Memory B cell (primary cell): ENCODE measurements at regions not wholly inside any gene's neighbourhood (a gene's known extent, or its start where the extent isn't known, plus 50 kb on each side); places are given as distances from the start of the nearest gene placed in this dataset.

Experiments used
- ATAC-seq: fragments of 150-1000 bp; cut with Tn5 transposase; 2 replicates; pipeline ENCODE4 v1.10.0; 2021; ENCODE audit warnings: low read depth, mild to moderate bottlenecking, moderate library complexity
- DNase-seq, 2 donors: peaks; one replicate each; pipeline ENCODE4 v3.0.0; 2022; ENCODE audit warnings: low spot score in 2 of 2
- H3K27ac Mint-ChIP-seq: one replicate; pipeline ENCODE4 v1.8.0; 2022; ENCODE audit warnings: mild to moderate bottlenecking, moderate library complexity, mixed read lengths
- H3K27me3 Mint-ChIP-seq: one replicate; pipeline ENCODE4 v1.8.0; 2022; ENCODE audit warnings: mixed read lengths
- H3K36me3 Mint-ChIP-seq: one replicate; pipeline ENCODE4 v1.8.0; 2022; ENCODE audit warnings: mild to moderate bottlenecking, mixed read lengths
- H3K4me1 Mint-ChIP-seq: one replicate; pipeline ENCODE4 v1.8.0; 2022; ENCODE audit warnings: mixed read lengths
- H3K4me3 Mint-ChIP-seq: one replicate; pipeline ENCODE4 v1.8.0; 2022; ENCODE audit warnings: mild to moderate bottlenecking, moderate library complexity, mixed read lengths
- H3K9me3 Mint-ChIP-seq: one replicate; pipeline ENCODE4 v1.8.0; 2022; ENCODE audit warnings: mixed read lengths

DNA sequence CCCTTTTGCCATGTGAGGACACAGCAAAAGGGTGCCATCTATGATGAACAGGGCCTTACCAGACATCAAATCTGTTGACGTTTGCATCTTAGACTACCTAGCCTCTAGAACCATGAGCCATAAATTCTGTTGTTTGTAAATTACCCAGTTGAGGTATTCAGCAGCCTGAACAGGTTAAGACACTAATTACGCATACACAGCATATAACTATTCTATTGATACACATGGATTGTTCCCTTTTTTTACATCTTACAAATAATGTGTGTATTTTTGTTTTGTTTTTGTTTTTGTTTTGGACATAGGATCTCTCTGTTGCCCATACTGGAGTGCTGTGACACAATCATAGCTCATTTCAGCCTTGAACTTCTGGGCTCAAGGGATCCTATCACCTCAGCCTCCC lies 255.5 kb downstream of the OPA1 start:
- no peak overlapping the region for H3K4me3 Mint-ChIP-seq
- DNase-seq (no peak), ATAC-seq (no peak)
- peaks cover 3% of the 10 kb centered on the region for H3K4me1 Mint-ChIP-seq
- no peaks in the 10 kb centered on the region for H3K9me3 Mint-ChIP-seq
- no peaks in the 10 kb centered on the region for H3K27me3 Mint-ChIP-seq
- no peak overlapping the region for H3K27ac Mint-ChIP-seq
- H3K36me3 Mint-ChIP-seq = no peaks in the 10 kb centered on the region

DNA sequence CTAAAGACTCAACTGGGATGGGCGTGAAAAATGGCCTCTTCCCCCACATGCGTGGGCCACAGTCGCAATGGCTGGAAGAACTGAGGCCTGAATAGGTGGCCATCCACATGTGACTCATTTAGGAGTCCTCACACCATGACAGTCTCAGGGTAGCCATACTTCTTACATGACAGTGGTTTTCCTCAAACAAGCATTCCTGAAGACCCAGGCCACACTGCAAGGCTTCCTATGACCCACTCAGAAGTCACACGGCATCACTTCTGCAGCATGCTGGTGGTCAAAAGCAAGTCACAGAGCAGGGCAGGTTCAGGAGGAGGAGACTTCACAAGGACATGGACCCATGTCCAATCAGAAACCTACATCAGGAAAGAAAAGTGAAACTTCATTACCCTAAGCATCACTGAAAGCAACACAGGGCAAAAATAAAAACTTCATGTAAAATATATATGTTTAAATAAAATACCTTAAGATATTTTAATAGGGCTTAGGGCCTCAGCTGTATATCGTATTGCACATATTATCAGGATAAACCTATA lies 257.1 kb downstream of the OPA1 start:
- Mint-ChIP-seq H3K27ac (no peak overlapping the region), H3K4me3 (no peak overlapping the region), H3K9me3 (no peaks in the 10 kb centered on the region), H3K4me1 (peaks cover 4% of the 10 kb centered on the region), H3K27me3 (no peaks in the 10 kb centered on the region), H3K36me3 (no peaks in the 10 kb centered on the region)
- ATAC-seq (no peak), DNase-seq (no peak)

DNA sequence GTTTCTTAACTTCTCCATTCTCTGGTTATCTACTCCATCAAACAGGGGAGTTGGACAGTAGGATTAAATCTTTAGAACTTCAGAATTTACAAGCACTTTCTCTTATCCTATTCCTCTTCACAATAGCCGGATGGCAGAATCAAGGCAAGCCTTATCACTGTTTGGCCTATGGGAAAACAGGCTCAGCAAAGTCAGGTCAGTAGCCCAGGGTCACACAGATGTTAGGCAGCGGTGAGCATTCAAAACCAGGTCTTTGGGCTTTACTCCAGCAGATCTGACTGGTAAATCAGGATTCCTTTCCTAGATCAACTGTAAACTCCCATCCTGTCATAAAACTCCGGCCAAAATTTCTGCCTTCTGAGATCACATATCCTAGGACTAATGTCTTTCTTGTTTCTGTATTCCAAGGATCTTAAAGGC lies 258.4 kb downstream of the OPA1 start:
- no peak for ATAC-seq
- no peaks in the 10 kb centered on the region for H3K36me3 Mint-ChIP-seq
- H3K9me3 Mint-ChIP-seq = no peaks in the 10 kb centered on the region
- H3K4me1 Mint-ChIP-seq = peaks cover 4% of the 10 kb centered on the region
- H3K27ac Mint-ChIP-seq = no peak overlapping the region
- no peak for DNase-seq
- H3K4me3 Mint-ChIP-seq = no peak overlapping the region
- H3K27me3 Mint-ChIP-seq = no peaks in the 10 kb centered on the region

DNA sequence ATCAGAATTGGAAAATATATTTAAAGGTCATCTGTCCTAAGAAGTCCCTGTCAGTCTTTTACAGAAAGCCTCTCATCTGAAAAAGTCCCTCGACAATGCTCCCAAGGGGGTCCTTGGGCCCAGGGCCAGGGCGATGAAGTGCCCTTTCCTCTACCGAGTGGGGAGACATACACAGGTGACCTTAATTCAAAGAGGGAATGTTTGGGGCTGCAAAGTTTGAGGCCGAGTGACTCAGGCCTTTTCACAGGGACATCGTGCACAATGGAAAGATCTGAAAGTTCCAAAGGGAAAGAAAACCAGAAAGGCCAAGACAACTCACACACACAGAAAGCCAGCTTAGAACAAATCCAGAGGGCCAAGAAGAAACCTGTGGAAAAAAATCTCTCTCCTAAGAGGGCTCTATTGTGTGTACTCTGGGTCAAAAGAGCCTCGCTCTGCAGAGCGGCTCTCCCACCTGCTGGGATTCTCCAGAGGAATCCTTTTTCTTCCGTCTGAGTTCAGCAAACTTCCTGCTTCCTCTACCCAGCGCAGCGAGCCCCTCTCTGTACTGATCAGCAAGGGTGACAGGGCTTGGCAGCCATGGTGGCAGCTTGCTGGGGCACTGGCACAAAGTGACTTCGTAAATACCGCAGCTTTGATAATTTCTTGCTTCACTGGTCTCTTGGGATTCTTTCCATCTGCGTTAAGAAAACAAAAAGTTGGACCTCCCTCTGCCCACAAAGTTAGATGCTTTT lies 259.1 kb downstream of the OPA1 start:
- Mint-ChIP-seq H3K4me3 (no peak overlapping the region), H3K4me1 (peaks cover 4% of the 10 kb centered on the region), H3K27ac (no peak overlapping the region), H3K9me3 (no peaks in the 10 kb centered on the region), H3K36me3 (no peaks in the 10 kb centered on the region), H3K27me3 (no peaks in the 10 kb centered on the region)
- ATAC-seq (no peak), DNase-seq (no peak)

DNA sequence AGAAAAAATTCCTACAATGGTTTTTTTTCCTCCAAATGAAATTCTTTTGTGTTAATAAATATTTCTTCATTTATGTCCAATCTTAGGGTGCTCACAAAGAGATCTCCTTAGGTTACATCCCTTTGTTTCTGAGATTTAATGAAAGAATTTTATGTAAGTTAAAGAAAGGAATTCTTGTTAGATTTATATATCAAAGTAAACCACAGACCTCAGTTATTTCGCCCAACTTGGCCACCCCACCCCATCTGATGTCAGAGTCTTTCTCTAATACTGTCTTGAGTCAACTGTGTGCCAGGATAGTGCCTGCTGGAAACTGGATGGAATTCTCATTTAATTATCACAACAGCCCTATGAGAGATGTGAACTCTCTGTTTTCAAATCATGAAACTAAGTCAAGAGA lies 259.9 kb downstream of the OPA1 start:
- ATAC-seq = no peak
- Mint-ChIP-seq H3K9me3 (no peaks in the 10 kb centered on the region), H3K27ac (no peak overlapping the region), H3K4me3 (no peak overlapping the region), H3K36me3 (no peaks in the 10 kb centered on the region), H3K27me3 (no peaks in the 10 kb centered on the region), H3K4me1 (peaks cover 4% of the 10 kb centered on the region)
- DNase-seq = no peak

DNA sequence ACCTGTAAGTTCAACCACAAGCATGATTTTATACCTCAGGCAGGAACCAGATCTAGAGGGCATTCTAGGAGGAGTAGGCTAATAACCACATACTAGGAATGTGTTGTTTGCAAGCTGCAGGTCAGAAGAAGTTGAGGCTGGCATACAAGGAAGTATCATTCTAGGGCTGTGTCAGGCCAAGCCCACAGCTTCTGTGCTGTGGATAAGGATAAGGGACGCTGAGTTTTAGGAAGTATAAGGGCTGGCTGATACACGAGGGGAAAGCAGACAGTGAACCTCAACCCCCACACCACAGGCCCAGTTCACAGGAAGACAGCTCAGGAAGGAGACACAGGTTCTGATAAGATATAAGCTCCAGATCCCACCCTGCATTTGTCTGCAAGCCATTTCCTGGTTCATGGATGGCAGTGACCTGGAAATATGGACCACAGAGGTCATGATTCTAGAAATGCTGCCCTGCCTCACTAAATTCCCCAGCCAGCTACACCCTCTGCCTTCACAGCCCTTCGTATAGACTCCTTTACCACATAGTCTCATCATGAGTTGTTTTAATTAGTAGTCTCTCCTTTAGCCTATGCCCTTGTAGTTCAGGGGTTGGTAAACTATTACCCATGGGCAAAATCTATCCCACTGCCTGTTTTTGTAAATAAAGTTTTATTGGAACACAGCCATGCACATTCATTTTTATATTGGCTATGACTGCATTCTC lies 260.7 kb downstream of the OPA1 start:
- DNase-seq = no peak
- Mint-ChIP-seq H3K27me3 (no peaks in the 10 kb centered on the region), H3K4me1 (peaks cover 4% of the 10 kb centered on the region), H3K27ac (no peak overlapping the region), H3K36me3 (no peaks in the 10 kb centered on the region), H3K4me3 (no peak overlapping the region), H3K9me3 (no peaks in the 10 kb centered on the region)
- ATAC-seq = no peak

DNA sequence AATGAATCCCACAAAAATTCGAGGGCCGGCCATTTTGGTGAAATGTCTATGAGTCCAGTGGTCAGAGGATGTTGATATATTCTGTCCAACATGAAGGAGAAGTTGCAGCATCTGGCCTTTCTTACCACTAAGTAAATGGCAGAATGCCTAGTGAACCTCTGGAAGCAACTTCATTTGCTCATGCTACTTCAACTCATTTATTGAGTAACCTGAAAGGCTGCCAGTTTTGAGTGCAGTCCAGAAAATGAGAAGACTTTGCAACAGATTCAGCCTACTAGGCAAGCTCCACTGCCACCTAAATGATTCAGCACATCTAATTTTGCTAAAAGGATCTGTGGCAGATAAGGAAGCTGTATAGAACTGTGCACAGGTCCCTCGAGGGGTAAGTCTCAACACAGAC lies 265.0 kb downstream of the OPA1 start:
- peaks cover 4% of the 10 kb centered on the region for H3K4me1 Mint-ChIP-seq
- DNase-seq (no peak), ATAC-seq (no peak)
- no peak overlapping the region for H3K4me3 Mint-ChIP-seq
- no peaks in the 10 kb centered on the region for H3K36me3 Mint-ChIP-seq
- no peaks in the 10 kb centered on the region for H3K9me3 Mint-ChIP-seq
- H3K27me3 Mint-ChIP-seq = no peaks in the 10 kb centered on the region
- H3K27ac Mint-ChIP-seq = no peak overlapping the region

DNA sequence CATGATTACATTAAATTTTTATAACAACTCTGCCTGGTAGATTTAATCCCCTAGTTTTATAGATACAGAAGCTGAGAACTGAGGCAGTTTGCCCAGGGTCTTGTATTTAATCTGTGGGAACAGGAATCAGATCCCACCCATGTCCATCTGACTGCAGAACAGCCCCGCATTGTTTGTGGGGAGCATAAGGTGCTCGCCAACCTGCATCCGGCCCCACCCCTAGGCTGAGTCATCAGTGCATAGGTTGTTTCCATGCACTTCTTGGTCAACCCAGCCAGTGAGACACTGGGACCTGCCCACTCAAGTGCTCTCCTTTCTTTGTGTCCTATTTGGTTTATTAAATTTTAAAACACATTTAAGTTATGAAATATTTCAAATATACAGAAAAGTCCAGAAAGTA lies 266.2 kb downstream of the OPA1 start:
- ATAC-seq = no peak
- H3K36me3 Mint-ChIP-seq = no peaks in the 10 kb centered on the region
- H3K27ac Mint-ChIP-seq = no peak overlapping the region
- H3K27me3 Mint-ChIP-seq = no peaks in the 10 kb centered on the region
- DNase-seq = no peak
- no peak overlapping the region for H3K4me3 Mint-ChIP-seq
- H3K9me3 Mint-ChIP-seq = no peaks in the 10 kb centered on the region
- no peaks in the 10 kb centered on the region for H3K4me1 Mint-ChIP-seq

DNA sequence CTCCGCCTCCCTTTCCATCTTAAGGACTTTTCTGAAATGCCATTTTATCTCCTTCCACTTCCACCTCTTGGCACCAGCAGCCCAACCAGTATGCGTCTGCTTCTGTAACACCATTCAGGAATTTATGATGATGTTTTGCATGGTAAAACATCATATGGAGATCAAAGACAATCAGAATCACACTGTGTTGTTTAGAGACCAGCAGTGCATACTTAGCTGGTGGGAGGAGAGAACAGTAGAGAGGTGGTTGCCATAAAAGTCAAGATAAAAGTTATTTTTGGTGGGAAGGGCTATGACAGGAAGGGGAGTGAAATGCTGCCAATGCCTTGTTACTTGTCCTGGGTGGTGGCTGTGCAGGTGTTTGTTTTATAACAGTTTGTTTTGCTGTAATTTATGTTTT lies 268.0 kb downstream of the OPA1 start:
- no peak overlapping the region for H3K4me3 Mint-ChIP-seq
- no peaks in the 10 kb centered on the region for H3K9me3 Mint-ChIP-seq
- H3K4me1 Mint-ChIP-seq = peaks cover 6% of the 10 kb centered on the region
- DNase-seq = no peak
- no peak for ATAC-seq
- H3K27ac Mint-ChIP-seq = no peak overlapping the region
- no peaks in the 10 kb centered on the region for H3K36me3 Mint-ChIP-seq
- H3K27me3 Mint-ChIP-seq = no peaks in the 10 kb centered on the region

DNA sequence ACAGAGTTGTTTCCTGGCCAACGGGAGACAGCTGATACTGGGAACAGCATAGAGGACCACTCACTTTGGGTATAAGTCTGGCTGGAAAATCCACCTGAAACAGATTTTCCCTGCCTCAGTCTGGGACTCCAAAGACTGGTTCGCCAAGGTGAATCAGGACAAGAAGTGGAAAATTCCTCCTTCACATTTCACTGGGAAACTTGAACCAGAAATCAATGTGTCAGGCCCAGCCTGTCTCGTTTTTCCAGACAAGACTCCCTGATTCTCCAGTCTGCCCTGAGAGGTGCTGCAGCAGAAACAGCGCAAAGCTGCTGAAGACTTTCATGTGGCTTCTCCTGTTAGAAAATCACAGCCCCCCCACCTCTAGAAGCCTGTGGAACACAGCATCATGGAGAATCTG lies 269.8 kb downstream of the OPA1 start:
- no peak for DNase-seq
- Mint-ChIP-seq H3K9me3 (no peaks in the 10 kb centered on the region), H3K27ac (no peak overlapping the region), H3K4me1 (peaks cover 20% of the 10 kb centered on the region), H3K27me3 (no peaks in the 10 kb centered on the region), H3K36me3 (no peaks in the 10 kb centered on the region), H3K4me3 (no peak overlapping the region)
- no peak for ATAC-seq

DNA sequence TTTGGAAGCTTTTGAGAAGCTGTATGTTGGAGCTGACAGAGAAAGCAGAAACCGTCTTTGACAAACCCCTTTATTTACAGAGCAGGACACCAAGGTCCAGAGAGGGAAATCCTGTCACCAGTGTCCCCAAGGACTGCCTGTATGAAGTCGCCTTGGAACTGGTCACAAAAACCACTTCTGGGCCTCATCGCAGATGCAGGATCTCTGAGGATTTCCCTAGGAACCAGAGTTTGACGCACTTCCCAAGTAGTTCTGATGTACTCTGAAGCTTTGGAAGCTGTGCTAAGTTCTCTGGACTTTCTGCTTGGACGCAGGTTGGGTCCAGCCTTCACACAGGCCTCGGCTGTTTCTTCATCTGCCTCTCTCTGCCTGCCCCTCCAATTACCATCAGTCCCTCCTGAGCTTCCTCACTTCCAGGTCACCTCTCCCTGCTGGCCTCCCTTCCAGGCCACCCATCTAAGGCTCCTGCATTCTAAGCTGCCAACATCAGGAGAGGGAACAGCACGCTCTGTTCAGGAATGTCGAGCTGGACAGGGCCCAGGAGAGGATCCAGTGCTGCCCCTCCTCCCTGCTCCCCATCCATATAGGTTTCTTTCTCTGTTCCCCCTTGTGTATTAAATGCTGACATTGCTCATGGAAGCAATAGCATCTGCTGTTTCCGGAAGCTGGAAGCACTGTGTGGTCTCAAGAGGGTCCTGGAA lies 270.8 kb downstream of the OPA1 start:
- Mint-ChIP-seq H3K36me3 (no peaks in the 10 kb centered on the region), H3K27me3 (no peaks in the 10 kb centered on the region), H3K4me3 (no peak overlapping the region), H3K4me1 (peaks cover 29% of the 10 kb centered on the region), H3K9me3 (no peaks in the 10 kb centered on the region), H3K27ac (no peak overlapping the region)
- DNase-seq = no peak
- ATAC-seq = no peak

DNA sequence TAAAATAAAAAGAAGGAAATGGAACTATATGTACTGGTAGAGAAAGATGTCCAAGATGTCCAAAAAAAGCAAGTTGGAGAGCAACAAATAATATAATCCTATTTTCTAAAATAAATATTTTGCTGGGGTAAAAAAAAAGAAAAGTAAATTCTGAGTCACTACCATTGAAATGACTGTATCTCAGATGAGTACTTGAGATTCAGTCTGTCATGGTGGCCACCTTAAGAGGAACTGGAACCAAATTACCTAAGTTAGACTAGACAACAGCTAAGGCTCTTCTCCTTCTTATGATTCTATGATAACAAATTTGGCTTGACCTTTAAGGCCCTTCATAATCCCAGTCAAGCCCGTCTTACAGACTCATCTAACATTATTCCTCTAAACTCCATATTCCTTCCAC lies 270.6 kb upstream of the HES1 start:
- Mint-ChIP-seq H3K27ac (no peak overlapping the region), H3K36me3 (no peaks in the 10 kb centered on the region), H3K4me1 (peaks cover 38% of the 10 kb centered on the region), H3K9me3 (no peaks in the 10 kb centered on the region), H3K27me3 (no peaks in the 10 kb centered on the region), H3K4me3 (no peak overlapping the region)
- DNase-seq = peak in 1 of 2 donors; percentile 24
- ATAC-seq = peak; percentile 78

DNA sequence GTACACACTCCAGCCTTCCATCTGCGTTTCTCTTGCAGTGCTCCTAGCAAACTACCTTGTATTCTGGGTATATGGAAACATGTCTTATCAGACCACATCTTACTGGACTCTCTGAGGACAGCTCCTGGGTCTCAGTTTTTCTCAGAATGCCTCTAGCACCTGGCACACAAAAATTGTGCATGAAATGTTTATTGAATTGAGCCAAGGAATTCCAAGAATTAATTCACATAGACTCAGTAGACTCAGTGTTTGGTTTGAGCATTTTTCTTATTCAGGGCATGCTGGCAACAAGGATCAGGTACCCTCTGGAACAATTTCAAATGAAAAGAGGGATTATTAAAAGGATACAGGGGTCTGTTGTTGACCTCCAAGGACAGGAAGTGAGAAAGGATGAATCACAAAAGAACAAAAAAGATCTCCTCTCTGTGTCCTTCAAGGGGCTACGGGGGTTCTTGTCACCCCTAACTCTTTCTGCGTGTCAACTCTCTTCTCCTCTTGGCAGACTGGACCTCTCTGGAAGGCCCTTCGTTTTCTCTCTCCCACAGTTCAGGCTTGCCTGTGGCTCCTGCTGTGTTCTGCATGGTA lies 270.0 kb upstream of the HES1 start:
- no peak for DNase-seq
- H3K4me3 Mint-ChIP-seq = no peak overlapping the region
- ATAC-seq = no peak
- H3K27ac Mint-ChIP-seq = no peak overlapping the region
- no peaks in the 10 kb centered on the region for H3K36me3 Mint-ChIP-seq
- no peaks in the 10 kb centered on the region for H3K27me3 Mint-ChIP-seq
- H3K4me1 Mint-ChIP-seq = peaks cover 44% of the 10 kb centered on the region
- no peaks in the 10 kb centered on the region for H3K9me3 Mint-ChIP-seq

DNA sequence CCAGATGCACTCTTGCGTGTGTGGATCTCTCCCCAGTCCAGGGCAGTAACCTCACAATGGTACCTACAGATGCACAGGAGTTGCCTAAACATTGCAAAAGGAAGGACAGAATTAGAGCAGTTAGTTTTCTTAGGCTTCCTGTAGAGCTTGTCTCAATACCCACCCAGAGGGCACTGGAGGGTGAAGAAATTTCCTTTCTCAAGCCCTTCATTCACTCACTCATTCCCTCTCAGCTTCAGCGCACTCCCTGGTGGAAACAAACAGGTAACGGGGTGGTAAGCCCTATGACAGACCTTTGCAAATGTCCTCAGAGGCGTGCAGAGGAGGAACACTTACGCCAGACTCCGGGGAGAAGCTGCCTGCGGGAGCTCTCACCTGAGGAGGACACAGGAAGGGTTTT lies 267.4 kb upstream of the HES1 start:
- Mint-ChIP-seq H3K9me3 (no peaks in the 10 kb centered on the region), H3K27me3 (no peaks in the 10 kb centered on the region), H3K36me3 (no peaks in the 10 kb centered on the region), H3K4me3 (peak overlapping the region; percentile 61), H3K27ac (peak overlapping the region; percentile 26), H3K4me1 (peaks cover 60% of the 10 kb centered on the region)
- ATAC-seq (peak; percentile 56), DNase-seq (peak in 1 of 2 donors; percentile 16)
